ENCODE measurements at regions not wholly inside any gene's neighbourhood (a gene's known extent, or its start where the extent isn't known, plus 50 kb on each side); places are given as distances from the start of the nearest gene placed in this dataset.

- H3K4me3 ChIP-seq = no peak overlapping the region
- TF ChIP-seq CTCF (IDR thresholded peaks at IDR 0.05) = no peak
- H3K27ac ChIP-seq = no peak overlapping the region
- no peak for DNase-seq (ENCODE audit: low spot score)
Observed at GRCh38 chr12:114847441-114848035, 163.6 kb upstream of the TBX3 start.

GRCh38 chr12:114846771-114847170 lies 162.8 kb upstream of the TBX3 start:
- no peak for TF ChIP-seq CTCF (IDR thresholded peaks at IDR 0.05)
- no peak overlapping the region for H3K4me3 ChIP-seq
- DNase-seq (ENCODE audit: low spot score) = no peak
- H3K27ac ChIP-seq = no peak overlapping the region

GRCh38 chr12:114841557-114842251 lies 157.7 kb upstream of the TBX3 start:
- DNase-seq (ENCODE audit: low spot score) = no peak
- H3K4me3 ChIP-seq = no peak overlapping the region
- H3K27ac ChIP-seq = no peak overlapping the region
- no peak for TF ChIP-seq CTCF (IDR thresholded peaks at IDR 0.05)

GRCh38 chr12:114838480-114838879 lies 154.5 kb upstream of the TBX3 start:
- TF ChIP-seq CTCF (IDR thresholded peaks at IDR 0.05) = no peak
- no peak for DNase-seq (ENCODE audit: low spot score)
- no peak overlapping the region for H3K27ac ChIP-seq
- no peak overlapping the region for H3K4me3 ChIP-seq

- no peak overlapping the region for H3K27ac ChIP-seq
- no peak for DNase-seq (ENCODE audit: low spot score)
- no peak overlapping the region for H3K4me3 ChIP-seq
- TF ChIP-seq CTCF (IDR thresholded peaks at IDR 0.05) = no peak
Observed at GRCh38 chr12:114836609-114837008, 152.6 kb upstream of the TBX3 start.

GRCh38 chr12:114835031-114835430 lies 151.1 kb upstream of the TBX3 start:
- no peak for TF ChIP-seq CTCF (IDR thresholded peaks at IDR 0.05)
- H3K27ac ChIP-seq = no peak overlapping the region
- DNase-seq (ENCODE audit: low spot score) = no peak

GRCh38 chr12:114834621-114835020 lies 150.6 kb upstream of the TBX3 start:
- no peak overlapping the region for H3K4me3 ChIP-seq
- DNase-seq (ENCODE audit: low spot score) = no peak
- H3K27ac ChIP-seq = no peak overlapping the region
- TF ChIP-seq CTCF (IDR thresholded peaks at IDR 0.05) = no peak

More at GRCh38 chr12:114835031-114835430, 151.1 kb upstream of the TBX3 start:
- H3K4me3 ChIP-seq = no peak overlapping the region

Data from coronary artery (tissue), 2 donors.